ENCODE measurements at regions not wholly inside any gene's neighbourhood (a gene's known extent, or its start where the extent isn't known, plus 50 kb on each side); places are given as distances from the start of the nearest gene placed in this dataset.

- TF ChIP-seq JUN (IDR thresholded peaks at IDR 0.05): no peak
- no peak for TF ChIP-seq RARB (CRISPR knock-in tag; IDR thresholded peaks at IDR 0.05)
- TF ChIP-seq RAD21 (conservative IDR thresholded peaks at IDR 0.05 in 1 of 2, IDR thresholded peaks at IDR 0.05 in 1 of 2): no peak
- TF ChIP-seq POLR2A (IDR thresholded peaks at IDR 0.05; ENCODE audit: low read length): no peak
- TF ChIP-seq, protein P1, sequence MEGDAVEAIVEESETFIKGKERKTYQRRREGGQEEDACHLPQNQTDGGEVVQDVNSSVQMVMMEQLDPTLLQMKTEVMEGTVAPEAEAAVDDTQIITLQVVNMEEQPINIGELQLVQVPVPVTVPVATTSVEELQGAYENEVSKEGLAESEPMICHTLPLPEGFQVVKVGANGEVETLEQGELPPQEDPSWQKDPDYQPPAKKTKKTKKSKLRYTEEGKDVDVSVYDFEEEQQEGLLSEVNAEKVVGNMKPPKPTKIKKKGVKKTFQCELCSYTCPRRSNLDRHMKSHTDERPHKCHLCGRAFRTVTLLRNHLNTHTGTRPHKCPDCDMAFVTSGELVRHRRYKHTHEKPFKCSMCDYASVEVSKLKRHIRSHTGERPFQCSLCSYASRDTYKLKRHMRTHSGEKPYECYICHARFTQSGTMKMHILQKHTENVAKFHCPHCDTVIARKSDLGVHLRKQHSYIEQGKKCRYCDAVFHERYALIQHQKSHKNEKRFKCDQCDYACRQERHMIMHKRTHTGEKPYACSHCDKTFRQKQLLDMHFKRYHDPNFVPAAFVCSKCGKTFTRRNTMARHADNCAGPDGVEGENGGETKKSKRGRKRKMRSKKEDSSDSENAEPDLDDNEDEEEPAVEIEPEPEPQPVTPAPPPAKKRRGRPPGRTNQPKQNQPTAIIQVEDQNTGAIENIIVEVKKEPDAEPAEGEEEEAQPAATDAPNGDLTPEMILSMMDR (IDR thresholded peaks at IDR 0.05): no peak
- no peak for TF ChIP-seq FOSL2 (IDR thresholded peaks at IDR 0.05)
- TF ChIP-seq FOSL2 (CRISPR knock-in tag; IDR thresholded peaks at IDR 0.05): no peak
- TF ChIP-seq CEBPB (IDR thresholded peaks at IDR 0.05): no peak
- TF ChIP-seq RFX5 (IDR thresholded peaks at IDR 0.05): no peak
- no peak for TF ChIP-seq CBX2 (IDR thresholded peaks at IDR 0.05; ENCODE audit: borderline replicate concordance, low read depth)
- TF ChIP-seq, protein P2, sequence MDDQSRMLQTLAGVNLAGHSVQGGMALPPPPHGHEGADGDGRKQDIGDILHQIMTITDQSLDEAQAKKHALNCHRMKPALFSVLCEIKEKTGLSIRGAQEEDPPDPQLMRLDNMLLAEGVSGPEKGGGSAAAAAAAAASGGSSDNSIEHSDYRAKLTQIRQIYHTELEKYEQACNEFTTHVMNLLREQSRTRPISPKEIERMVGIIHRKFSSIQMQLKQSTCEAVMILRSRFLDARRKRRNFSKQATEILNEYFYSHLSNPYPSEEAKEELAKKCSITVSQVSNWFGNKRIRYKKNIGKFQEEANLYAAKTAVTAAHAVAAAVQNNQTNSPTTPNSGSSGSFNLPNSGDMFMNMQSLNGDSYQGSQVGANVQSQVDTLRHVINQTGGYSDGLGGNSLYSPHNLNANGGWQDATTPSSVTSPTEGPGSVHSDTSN (IDR thresholded peaks at IDR 0.05): no peak
- TF ChIP-seq SMC3 (IDR thresholded peaks at IDR 0.05): no peak
- no peak for TF ChIP-seq HOXA7 (CRISPR knock-in tag; IDR thresholded peaks at IDR 0.05)
These were observed 528.9 kb downstream of the HTR7 start for GRCh38 chr10:90328896-90329295.
